CD8-positive, alpha-beta memory T cell (primary cell): ENCODE measurements at regions not wholly inside any gene's neighbourhood (a gene's known extent, or its start where the extent isn't known, plus 50 kb on each side); places are given as distances from the start of the nearest gene placed in this dataset.

Experiments used
- CTCF ChIA-PET: fragments of 350-600 bp; sonication (Branson Sonifier 250); formaldehyde crosslinking; loops from one replicate; lab custom pipeline; 2021; ENCODE audit warnings: antibody characterized with exemption; lab: Charles Lee
- POLR2A ChIA-PET: fragments of 350-600 bp; sonication (Branson Sonifier 250); formaldehyde crosslinking; loops from one replicate; lab custom pipeline; 2021; ENCODE audit warnings: antibody characterized with exemption; lab: Charles Lee
- DNase-seq, 5 donors: peaks; one replicate each; pipeline versions ENCODE4 v3.0.0 to v3.0.0-alpha.2; 2020 to 2022; ENCODE audit warnings: mixed read lengths in 1 of 5
- H3K27ac ChIP-seq: one replicate; pipeline ENCODE4 v1.7.0; 2013; ENCODE audit warnings: low read depth, mild to moderate bottlenecking, low read length, moderate library complexity
- H3K27me3 ChIP-seq: 2 replicates; pipeline ENCODE4 v1.7.0; 2013; ENCODE audit warnings: low read length, mild to moderate bottlenecking; ENCODE audit not compliant: insufficient read depth, poor library complexity, severe bottlenecking
- H3K36me3 ChIP-seq: 2 replicates; pipeline ENCODE4 v1.7.0; 2013; ENCODE audit warnings: mild to moderate bottlenecking, low read length, moderate library complexity; ENCODE audit not compliant: insufficient read depth
- H3K4me1 ChIP-seq: 2 replicates; pipeline ENCODE4 v1.7.0; 2013; ENCODE audit warnings: mild to moderate bottlenecking, low read length, moderate library complexity; ENCODE audit not compliant: insufficient read depth
- H3K4me3 ChIP-seq: 2 replicates; pipeline ENCODE4 v1.7.0; 2013; ENCODE audit warnings: mild to moderate bottlenecking, low read length
- H3K9me3 ChIP-seq: 2 replicates; pipeline ENCODE4 v1.7.0; 2013; ENCODE audit warnings: mild to moderate bottlenecking, low read length
- H3K27ac Mint-ChIP-seq, 8 donors: one replicate each; pipeline ENCODE4 v1.8.0; 2020 to 2021; ENCODE audit warnings: mixed read lengths in 8 of 8, mild to moderate bottlenecking in 6 of 8, inconsistent platforms in 3 of 8, moderate library complexity in 3 of 8
- H3K27me3 Mint-ChIP-seq, 2 donors: one replicate each; pipeline ENCODE4 v1.8.0; 2020 to 2021; ENCODE audit warnings: mixed read lengths in 2 of 2, mild to moderate bottlenecking in 1 of 2, moderate library complexity in 1 of 2
- H3K36me3 Mint-ChIP-seq, 3 donors: one replicate each; pipeline ENCODE4 v1.8.0; 2020 to 2021; ENCODE audit warnings: mixed read lengths in 3 of 3, inconsistent platforms in 1 of 3, mild to moderate bottlenecking in 1 of 3
- H3K4me1 Mint-ChIP-seq, 3 donors: one replicate each; pipeline ENCODE4 v1.8.0; 2020 to 2021; ENCODE audit warnings: mixed read lengths in 3 of 3, inconsistent platforms in 1 of 3, mild to moderate bottlenecking in 1 of 3
- H3K4me3 Mint-ChIP-seq, 7 donors: one replicate each; pipeline ENCODE4 v1.8.0; 2020 to 2021; ENCODE audit warnings: mixed read lengths in 7 of 7, mild to moderate bottlenecking in 6 of 7, moderate library complexity in 4 of 7, inconsistent platforms in 2 of 7
- H3K9me3 Mint-ChIP-seq, 5 donors: one replicate each; pipeline ENCODE4 v1.8.0; 2020 to 2022; ENCODE audit warnings: mixed read lengths in 5 of 5, mild to moderate bottlenecking in 3 of 5, moderate library complexity in 2 of 5, inconsistent platforms in 1 of 5

DNA sequence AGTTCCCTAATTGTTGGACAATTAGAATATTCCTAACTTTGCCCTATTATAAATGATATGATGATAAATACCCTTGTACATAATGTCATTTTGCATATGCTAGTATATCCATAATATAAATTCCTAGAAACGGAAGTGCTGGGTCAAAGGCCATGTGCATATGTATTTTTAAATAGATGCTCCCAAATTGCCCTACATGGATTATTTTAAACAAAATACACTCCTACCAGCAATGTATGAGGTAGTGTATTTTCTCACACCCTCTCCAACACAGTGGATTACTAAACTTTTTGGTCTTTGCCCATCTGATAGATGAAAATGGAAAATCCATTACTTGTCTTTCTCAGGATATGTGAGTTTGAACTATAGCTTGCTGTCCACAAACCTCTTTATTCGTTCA is 385.1 kb upstream of the JARID2 start:
- DNase-seq, result no peak
- POLR2A ChIA-PET, result no interaction called here
- H3K27me3 Mint-ChIP-seq, result peaks cover 0 to 3% of the 10 kb centered on the region in 2 donors
- Histone ChIP-seq H3K4me1 (peaks cover 32% of the 10 kb centered on the region), H3K4me3 (no peak overlapping the region), H3K27ac (no peak overlapping the region), H3K9me3 (no peaks in the 10 kb centered on the region), H3K36me3 (no peaks in the 10 kb centered on the region), H3K27me3 (no peaks in the 10 kb centered on the region)
- CTCF ChIA-PET, result no interaction called here
- peaks cover 41 to 70% (median 47%) of the 10 kb centered on the region in 3 donors for H3K4me1 Mint-ChIP-seq
- no peaks in the 10 kb centered on the region for H3K36me3 Mint-ChIP-seq
- peak overlapping the region in 2 of 8 donors; percentile 8 to 19 for H3K27ac Mint-ChIP-seq
- no peak overlapping the region for H3K4me3 Mint-ChIP-seq
- H3K9me3 Mint-ChIP-seq, result no peaks in the 10 kb centered on the region

DNA sequence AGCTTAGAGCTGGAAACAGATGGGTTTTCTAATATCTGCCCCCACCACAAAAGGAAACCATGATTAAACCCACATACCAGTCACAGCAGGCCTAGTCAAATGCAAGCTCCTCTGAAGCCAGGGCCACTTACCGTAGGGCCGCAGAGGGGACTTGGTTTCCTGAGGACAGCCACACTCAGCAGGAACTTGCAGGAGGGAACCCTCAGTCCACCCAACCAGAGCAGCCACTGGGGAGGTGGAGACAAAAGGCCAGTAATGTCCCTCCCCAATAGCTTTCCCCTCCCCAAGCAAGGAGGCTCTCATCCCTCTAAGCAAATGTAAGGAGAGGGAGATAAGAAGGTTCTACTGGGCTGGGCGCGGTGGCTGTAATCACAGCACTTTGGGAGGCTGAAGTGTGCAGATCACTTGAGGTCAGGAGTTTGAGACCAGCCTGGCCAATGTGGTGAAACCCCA is 384.4 kb upstream of the JARID2 start:
- CTCF ChIA-PET, result no interaction called here
- no peaks in the 10 kb centered on the region for H3K9me3 ChIP-seq
- Mint-ChIP-seq H3K4me1 (peaks cover 44 to 68% (median 50%) of the 10 kb centered on the region in 3 donors), H3K36me3 (no peaks in the 10 kb centered on the region), H3K4me3 (peak overlapping the region in 1 of 7 donors; percentile 22), H3K27ac (peak overlapping the region in 7 of 8 donors; percentile 7 to 75 (median 44)), H3K9me3 (no peaks in the 10 kb centered on the region), H3K27me3 (peaks cover 0 to 3% of the 10 kb centered on the region in 2 donors)
- no peaks in the 10 kb centered on the region for H3K27me3 ChIP-seq
- H3K27ac ChIP-seq, result no peak overlapping the region
- H3K36me3 ChIP-seq, result no peaks in the 10 kb centered on the region
- H3K4me3 ChIP-seq, result no peak overlapping the region
- POLR2A ChIA-PET, result no interaction called here
- H3K4me1 ChIP-seq, result peaks cover 33% of the 10 kb centered on the region
- DNase-seq, result no peak

DNA sequence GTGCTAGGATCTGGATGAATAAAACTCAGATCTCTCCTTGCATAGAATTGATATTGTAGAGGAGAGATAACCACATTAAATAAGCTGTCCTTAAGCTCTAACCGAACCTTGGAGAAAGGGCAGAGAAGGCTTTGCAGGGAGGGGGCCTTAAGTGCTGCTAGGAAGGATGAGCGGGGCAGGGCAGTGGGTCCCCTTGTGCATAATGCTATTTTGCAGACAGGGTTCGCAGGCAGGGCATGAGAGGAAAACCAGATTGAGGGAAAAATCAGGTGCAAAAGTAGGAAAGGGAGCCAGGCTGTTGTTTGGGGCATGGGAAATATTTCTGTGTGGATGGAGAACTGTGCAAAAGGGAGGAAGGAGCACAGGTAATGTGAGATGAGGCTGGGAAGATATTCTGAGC is 383.0 kb upstream of the JARID2 start:
- no peaks in the 10 kb centered on the region for H3K9me3 Mint-ChIP-seq
- no peaks in the 10 kb centered on the region for H3K36me3 ChIP-seq
- H3K4me3 ChIP-seq, result no peak overlapping the region
- DNase-seq, result no peak
- H3K4me1 ChIP-seq, result peaks cover 20% of the 10 kb centered on the region
- H3K4me3 Mint-ChIP-seq, result peak overlapping the region in 1 of 7 donors; percentile 38
- no peaks in the 10 kb centered on the region for H3K36me3 Mint-ChIP-seq
- peaks cover 32 to 55% (median 37%) of the 10 kb centered on the region in 3 donors for H3K4me1 Mint-ChIP-seq
- H3K27me3 Mint-ChIP-seq, result no peaks in the 10 kb centered on the region
- peak overlapping the region in 3 of 8 donors; percentile 6 to 43 (median 18) for H3K27ac Mint-ChIP-seq
- ChIA-PET POLR2A (no interaction called here), CTCF (interaction anchor here (1.3 kb wide), 1 partner anchor 10 kb away, joined by 4 read pairs; no protein-coding TSS in a partner anchor)
- H3K27ac ChIP-seq, result no peak overlapping the region
- H3K27me3 ChIP-seq, result no peaks in the 10 kb centered on the region
- H3K9me3 ChIP-seq, result no peaks in the 10 kb centered on the region

DNA sequence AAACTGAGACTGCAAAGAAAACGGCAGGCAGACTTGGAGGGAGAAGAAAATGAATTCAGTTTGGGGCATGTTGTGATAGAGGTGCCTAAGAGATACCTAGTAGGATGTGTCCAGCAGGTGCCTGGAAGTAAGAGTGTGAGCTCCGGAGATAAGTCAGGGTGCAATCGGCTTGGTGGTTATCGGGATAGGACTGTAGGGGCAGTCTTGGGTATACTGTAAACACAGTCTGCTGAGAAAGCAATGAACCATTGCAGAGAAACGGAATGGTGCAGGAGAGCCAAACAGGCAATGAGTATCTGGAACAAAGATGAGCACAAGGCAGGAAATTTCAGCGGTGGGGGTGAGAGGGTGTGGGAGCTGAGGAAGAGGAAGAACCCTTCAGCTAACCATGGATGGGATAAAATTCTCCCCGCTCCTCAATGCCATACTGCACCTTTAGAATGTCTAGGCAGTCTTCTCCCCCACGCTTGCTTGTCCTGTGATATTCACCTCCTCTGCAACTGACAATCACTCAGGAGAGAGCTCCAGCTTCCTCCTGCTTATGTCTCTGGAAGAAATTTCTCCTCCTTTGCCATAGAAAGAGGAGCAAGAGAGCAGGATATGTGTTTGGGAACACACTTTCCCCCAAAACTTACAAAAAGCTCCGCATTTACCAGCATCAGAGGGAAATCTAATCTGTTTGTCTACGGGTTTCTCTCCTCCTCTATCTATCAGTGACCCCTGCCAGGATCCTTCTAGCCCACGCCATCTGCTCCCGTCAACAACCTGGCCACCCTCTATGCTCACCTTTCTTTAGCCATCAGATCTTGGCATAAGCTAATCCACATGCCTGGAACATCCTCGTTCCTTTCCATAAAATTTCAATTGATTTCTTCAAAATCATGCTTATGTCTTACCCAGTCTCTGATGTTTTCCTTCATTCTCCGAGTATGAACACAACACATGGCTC is 381.7 kb upstream of the JARID2 start:
- H3K4me3 ChIP-seq, result no peak overlapping the region
- peaks cover 23 to 44% (median 26%) of the 10 kb centered on the region in 3 donors for H3K4me1 Mint-ChIP-seq
- no peaks in the 10 kb centered on the region for H3K36me3 ChIP-seq
- no peaks in the 10 kb centered on the region for H3K27me3 ChIP-seq
- H3K4me1 ChIP-seq, result peaks cover 17% of the 10 kb centered on the region
- H3K9me3 Mint-ChIP-seq, result no peaks in the 10 kb centered on the region
- H3K36me3 Mint-ChIP-seq, result no peaks in the 10 kb centered on the region
- H3K27ac Mint-ChIP-seq, result peak overlapping the region in 3 of 8 donors; percentile 11 to 59 (median 54)
- H3K4me3 Mint-ChIP-seq, result no peak overlapping the region
- H3K27ac ChIP-seq, result no peak overlapping the region
- H3K27me3 Mint-ChIP-seq, result peaks cover 0 to under 1% of the 10 kb centered on the region in 2 donors
- POLR2A ChIA-PET, result no interaction called here
- CTCF ChIA-PET, result no interaction called here
- no peak for DNase-seq
- no peaks in the 10 kb centered on the region for H3K9me3 ChIP-seq

GRCh38 chr6:14865531-14866100 is 380.3 kb upstream of the JARID2 start:
- CTCF ChIA-PET, result interaction anchor here (0.6 to 0.7 kb wide), 2 partner anchors 112 to 1015 kb away, joined by 3 to 4 read pairs; no protein-coding TSS in a partner anchor
- no peak overlapping the region for H3K4me3 ChIP-seq

GRCh38 chr6:14867802-14868201 is 378.1 kb upstream of the JARID2 start:
- no peak overlapping the region for H3K27ac Mint-ChIP-seq
- no peak for DNase-seq
- H3K4me3 Mint-ChIP-seq, result no peak overlapping the region
- no peak overlapping the region for H3K27ac ChIP-seq
- no peaks in the 10 kb centered on the region for H3K36me3 ChIP-seq
- H3K27me3 ChIP-seq, result no peaks in the 10 kb centered on the region
- no peaks in the 10 kb centered on the region for H3K36me3 Mint-ChIP-seq
- peaks cover 0 to 5% of the 10 kb centered on the region in 2 donors for H3K27me3 Mint-ChIP-seq
- peaks cover 8 to 15% (median 9%) of the 10 kb centered on the region in 3 donors for H3K4me1 Mint-ChIP-seq
- no peak overlapping the region for H3K4me3 ChIP-seq
- H3K9me3 Mint-ChIP-seq, result no peaks in the 10 kb centered on the region
- POLR2A ChIA-PET, result interaction anchor here (0.6 kb wide), 1 partner anchor 665 kb away, joined by 4 read pairs; no protein-coding TSS in a partner anchor
- no peaks in the 10 kb centered on the region for H3K9me3 ChIP-seq
- CTCF ChIA-PET, result no interaction called here
- peaks cover 10% of the 10 kb centered on the region for H3K4me1 ChIP-seq

More at GRCh38 chr6:14865531-14866100, 380.3 kb upstream of the JARID2 start:
- Mint-ChIP-seq H3K9me3 (no peaks in the 10 kb centered on the region), H3K4me1 (peaks cover 18 to 29% (median 19%) of the 10 kb centered on the region in 3 donors), H3K27me3 (peaks cover 0 to 3% of the 10 kb centered on the region in 2 donors), H3K27ac (peak overlapping the region in 5 of 8 donors; percentile 1 to 49 (median 20)), H3K36me3 (no peaks in the 10 kb centered on the region), H3K4me3 (peak overlapping the region in 3 of 7 donors; percentile 5 to 14 (median 10))
- no peaks in the 10 kb centered on the region for H3K27me3 ChIP-seq
- H3K36me3 ChIP-seq, result no peaks in the 10 kb centered on the region
- POLR2A ChIA-PET, result no interaction called here
- DNase-seq, result peak in 1 of 5 donors; percentile 28
- H3K9me3 ChIP-seq, result no peaks in the 10 kb centered on the region
- peaks cover 17% of the 10 kb centered on the region for H3K4me1 ChIP-seq
- no peak overlapping the region for H3K27ac ChIP-seq

- Histone ChIP-seq H3K9me3 (no peaks in the 10 kb centered on the region), H3K4me1 (peaks cover under 1% of the 10 kb centered on the region), H3K27me3 (no peaks in the 10 kb centered on the region), H3K27ac (no peak overlapping the region), H3K36me3 (no peaks in the 10 kb centered on the region), H3K4me3 (no peak overlapping the region)
- peaks cover 7 to 15% (median 10%) of the 10 kb centered on the region in 3 donors for H3K4me1 Mint-ChIP-seq
- no peak overlapping the region for H3K27ac Mint-ChIP-seq
- CTCF ChIA-PET, result no interaction called here
- H3K9me3 Mint-ChIP-seq, result no peaks in the 10 kb centered on the region
- no peak for DNase-seq
- POLR2A ChIA-PET, result interaction anchor here (0.7 kb wide), 1 partner anchor 53 kb away, joined by 5 read pairs; no protein-coding TSS in a partner anchor
- H3K4me3 Mint-ChIP-seq, result no peak overlapping the region
- no peaks in the 10 kb centered on the region for H3K36me3 Mint-ChIP-seq
- peaks cover 0 to 7% of the 10 kb centered on the region in 2 donors for H3K27me3 Mint-ChIP-seq
Measured at GRCh38 chr6:14871221-14871620, 374.6 kb upstream of the JARID2 start.
